HCT116 (cell line): ENCODE measurements at regions not wholly inside any gene's neighbourhood (a gene's known extent, or its start where the extent isn't known, plus 50 kb on each side); places are given as distances from the start of the nearest gene placed in this dataset.

Experiments
- ATAC-seq: fragments of 200-7000 bp; cut with Tn5 transposase; 2 replicates; pipeline ENCODE4 v1.9.1; 2020; ENCODE audit warnings: mild to moderate bottlenecking, moderate library complexity
- BruUV-seq: library from RNA; stranded (reverse); fragments of 400-500 nt; replicated peaks from 2 replicates; lab custom pipeline; 2021; lab: Mats Ljungman, UMichigan
- CTCF ChIA-PET: fragments of 300-600 bp; sonication (Branson Sonifier 250); formaldehyde crosslinking; loops from one replicate; lab custom pipeline; 2021; ENCODE audit warnings: antibody characterized with exemption; lab: Charles Lee
- POLR2A ChIA-PET: fragments of 300-600, 350-600 bp; sonication (Branson Sonifier 250); formaldehyde crosslinking; loops from one replicate; lab custom pipeline; 2021; ENCODE audit warnings: antibody characterized with exemption; lab: Charles Lee
- RAD21 ChIA-PET, 2 experiments: fragments of 300-600 bp; sonication (Branson Sonifier 250); formaldehyde crosslinking; loops; one replicate each; lab custom pipeline; 2023; ENCODE audit warnings: low total read pairs in 2 of 2; ENCODE audit not compliant: uncharacterized antibody in 2 of 2, unreplicated experiment in 2 of 2, low non-redundant PET in 1 of 2; lab: Charles Lee
- DNase-seq: peaks from one replicate; pipeline ENCODE4 v3.0.0-alpha.2; 2010; ENCODE audit warnings: low read depth, low spot score
- H2AFZ ChIP-seq: fragments of 200-600 bp; shearing (Covaris generic), sonication (generic); 2 replicates; pipeline ENCODE4 v1.6.1; 2017; ENCODE audit warnings: low read depth, mixed run types, mixed read lengths, antibody characterized with exemption, low read length; ENCODE audit not compliant: poor library complexity, severe bottlenecking
- H3K27ac ChIP-seq: 2 replicates; pipeline ENCODE4 v1.5.1; 2012; ENCODE audit warnings: low read depth, low read length
- H3K27me3 ChIP-seq: fragments of 200-600 bp; sonication (generic); 2 replicates; pipeline ENCODE4 v1.6.1; 2016; ENCODE audit warnings: mixed run types, low read length, mixed read lengths; ENCODE audit not compliant: insufficient read depth
- H3K36me3 ChIP-seq, 2 experiments: fragments of 200-500 bp in 1 of 2; fragments of 200-600 bp in 1 of 2; sonication (Bioruptor generic) in 1 of 2; sonication (generic) in 1 of 2; 2 replicates each; pipeline versions ENCODE4 v1.5.1 to v1.6.1; 2014 to 2016; ENCODE audit warnings: low read length in 2 of 2, inconsistent platforms in 1 of 2, mixed read lengths in 1 of 2, mixed run types in 1 of 2; ENCODE audit not compliant: insufficient read depth in 2 of 2, control insufficient read depth in 1 of 2
- H3K4me1 ChIP-seq, 2 experiments: fragments of 200-600 bp in 1 of 2; sonication (generic) in 1 of 2; 2 replicates each; pipeline versions ENCODE4 v1.5.1 to v1.6.1; 2012 to 2017; ENCODE audit warnings: low read length in 2 of 2, inconsistent platforms in 1 of 2, mild to moderate bottlenecking in 1 of 2, mixed read lengths in 1 of 2, mixed run types in 1 of 2, moderate library complexity in 1 of 2; ENCODE audit not compliant: insufficient read depth in 2 of 2, control insufficient read depth in 1 of 2
- H3K4me2 ChIP-seq: fragments of 200-600 bp; sonication (generic); 2 replicates; pipeline ENCODE4 v1.6.1; 2017; ENCODE audit warnings: mixed run types, low read length, mixed read lengths
- H3K4me3 ChIP-seq, 2 experiments: fragments of 200-600 bp in 1 of 2; sonication (generic) in 1 of 2; replicated peaks in 1 of 2; 2 replicates each; pipeline ENCODE4 v1.5.1; 2011 to 2016; ENCODE audit warnings: low read length in 2 of 2, control low read depth in 1 of 2, low read depth in 1 of 2, mild to moderate bottlenecking in 1 of 2, mixed read lengths in 1 of 2, mixed run types in 1 of 2
- H3K79me2 ChIP-seq: fragments of 200-600 bp; sonication (generic); 2 replicates; pipeline ENCODE4 v1.6.1; 2017; ENCODE audit warnings: mild to moderate bottlenecking, mixed run types, low read length, moderate library complexity, mixed read lengths; ENCODE audit not compliant: insufficient read depth
- H3K9ac ChIP-seq: fragments of 200-600 bp; sonication (generic); 2 replicates; pipeline ENCODE4 v1.6.1; 2016; ENCODE audit warnings: low read length, mixed read lengths
- H3K9me2 ChIP-seq: fragments of 200-600 bp; sonication (generic), shearing (Covaris generic); 2 replicates; pipeline ENCODE4 v1.6.1; 2017; ENCODE audit warnings: mixed run types, mild to moderate bottlenecking, moderate library complexity; ENCODE audit not compliant: insufficient read depth
- H3K9me3 ChIP-seq, 2 experiments: fragments of 200-500 bp in 1 of 2; fragments of 200-600 bp in 1 of 2; sonication (Bioruptor generic) in 1 of 2; sonication (generic) in 1 of 2; 2 replicates each; pipeline ENCODE4 v1.6.1; 2014 to 2017; ENCODE audit warnings: low read length in 2 of 2, mixed read lengths in 2 of 2, inconsistent platforms in 1 of 2, low read depth in 1 of 2, mild to moderate bottlenecking in 1 of 2, mixed run types in 1 of 2, moderate library complexity in 1 of 2; ENCODE audit not compliant: control insufficient read depth in 1 of 2, insufficient read depth in 1 of 2
- H4K20me1 ChIP-seq: fragments of 200-600 bp; sonication (generic), shearing (Covaris generic); 2 replicates; pipeline ENCODE4 v1.6.1; 2017; ENCODE audit warnings: mixed run types, mild to moderate bottlenecking, moderate library complexity; ENCODE audit not compliant: insufficient read depth
- EZH2 ChIP-seq: fragments of 200-600 bp; sonication (generic); IDR thresholded peaks from 2 replicates; pipeline ENCODE4 v1.6.1; 2017; ENCODE audit warnings: antibody characterized with exemption, mixed run types
- EZH2phosphoT487 ChIP-seq: fragments of 200-600 bp; IDR thresholded peaks from 2 replicates; pipeline ENCODE4 v1.6.1; 2018; ENCODE audit warnings: antibody characterized with exemption, borderline replicate concordance
- FOSL1 ChIP-seq: IDR thresholded peaks from 2 replicates; pipeline ENCODE4 v1.6.1; 2012; ENCODE audit warnings: low read depth
- MAX ChIP-seq: IDR thresholded peaks from 2 replicates; pipeline ENCODE4 v1.6.1; 2012
- SP1 ChIP-seq: IDR thresholded peaks from 2 replicates; pipeline ENCODE4 v1.6.1; 2012; ENCODE audit warnings: low read depth
- SRF ChIP-seq: IDR thresholded peaks from 2 replicates; pipeline ENCODE4 v1.6.1; 2012; ENCODE audit warnings: low read depth
- TCF7L2 ChIP-seq: IDR thresholded peaks from 2 replicates; pipeline ENCODE4 v1.7.0; 2011; ENCODE audit warnings: borderline replicate concordance, inconsistent platforms; ENCODE audit not compliant: insufficient read depth, insufficient read length; ENCODE audit errors: extremely low read depth
- ZNF274 ChIP-seq: fragments of 200-500 bp; sonication (Bioruptor generic); IDR thresholded peaks from 2 replicates; pipeline ENCODE4 v1.6.1; 2014; ENCODE audit warnings: mild to moderate bottlenecking, low read depth, low read length, inconsistent platforms
- intact Hi-C: fragments of 100-400 bp; cut with micrococcal nuclease; formaldehyde crosslinking; loops from 2 replicates; pipeline ENCODE4 v1.10.0; 2022

- H3K79me2 ChIP-seq = no peaks in the 10 kb centered on the region
- intact Hi-C loops = no loop called here
- H3K27me3 ChIP-seq = peaks cover 69% of the 10 kb centered on the region
- no peaks in the 10 kb centered on the region for H3K9me3 ChIP-seq
- no peak overlapping the region for H3K27ac ChIP-seq
- RAD21 ChIA-PET = no interaction called here
- no peaks in the 10 kb centered on the region for H3K9me2 ChIP-seq
- ATAC-seq = no peak
- CTCF ChIA-PET = no interaction called here
- DNase-seq = no peak
- TF ChIP-seq SP1 (no peak), EZH2 (no peak), ZNF274 (0 out of 2 replicates have a peak, but pooled peaks have one; percentile 11)
- H3K4me3 ChIP-seq = no peak overlapping the region
- no peak overlapping the region for H3K4me2 ChIP-seq
- no peaks in the 10 kb centered on the region for H3K36me3 ChIP-seq
- POLR2A ChIA-PET = no interaction called here
- no TSS peak for BruUV-seq
- no peak overlapping the region for H3K9ac ChIP-seq
- H4K20me1 ChIP-seq = no peaks in the 10 kb centered on the region
- H2AFZ ChIP-seq = no peak overlapping the region
- H3K4me1 ChIP-seq = no peaks in the 10 kb centered on the region
Measured at GRCh38 chr10:120112809-120113208, 220.3 kb downstream of the SEC23IP start.

GRCh38 chr10:120115959-120116358, 223.4 kb downstream of the SEC23IP start:
- ChIA-PET CTCF (no interaction called here), RAD21 (no interaction called here), POLR2A (no interaction called here)
- no peak overlapping the region for H2AFZ ChIP-seq
- intact Hi-C loops = no loop called here
- no peaks in the 10 kb centered on the region for H3K79me2 ChIP-seq
- H3K27ac ChIP-seq = no peak overlapping the region
- H3K4me2 ChIP-seq = no peak overlapping the region
- ATAC-seq (no peak), DNase-seq (no peak)
- TF ChIP-seq TCF7L2 (no peak), EZH2 (no peak; the same call in 1 of the 2 replicates), EZH2phosphoT487 (no peak), MAX (no peak), FOSL1 (no peak), SRF (no peak)
- no peak overlapping the region for H3K4me3 ChIP-seq
- no peaks in the 10 kb centered on the region for H4K20me1 ChIP-seq
- H3K36me3 ChIP-seq = no peaks in the 10 kb centered on the region
- no peaks in the 10 kb centered on the region for H3K4me1 ChIP-seq
- H3K9me2 ChIP-seq = no peaks in the 10 kb centered on the region
- no peaks in the 10 kb centered on the region for H3K9me3 ChIP-seq
- BruUV-seq = no TSS peak
- H3K9ac ChIP-seq = no peak overlapping the region
- H3K27me3 ChIP-seq = peaks cover 68% of the 10 kb centered on the region
